Testis (tissue), 2 donors: ENCODE measurements at regions not wholly inside any gene's neighbourhood (a gene's known extent, or its start where the extent isn't known, plus 50 kb on each side); places are given as distances from the start of the nearest gene placed in this dataset.

Experiments
- DNase-seq: peaks from one replicate; pipeline ENCODE4 v3.0.0-alpha.2; 2019
- H3K27ac ChIP-seq, 2 donors: fragments of 200-600 bp; sonication (generic); one replicate each; pipeline ENCODE4 v1.5.1; 2019
- H3K27me3 ChIP-seq: fragments of 200-600 bp; sonication (generic); one replicate; pipeline ENCODE4 v1.5.1; 2019
- H3K36me3 ChIP-seq: fragments of 200-600 bp; sonication (generic); one replicate; pipeline ENCODE4 v1.5.1; 2017; ENCODE audit warnings: low read depth; ENCODE audit errors: missing control alignments
- H3K4me1 ChIP-seq: fragments of 200-600 bp; sonication (generic); one replicate; pipeline ENCODE4 v1.5.1; 2019
- H3K4me3 ChIP-seq, 2 donors: fragments of 200-600 bp; sonication (generic); one replicate each; pipeline ENCODE4 v1.5.1; 2017 to 2019
- H3K9me3 ChIP-seq: fragments of 200-600 bp; sonication (generic); one replicate; pipeline ENCODE4 v1.5.1; 2017
- POLR2A ChIP-seq: fragments of 450-650 bp; IDR thresholded peaks from one replicate; pipeline ENCODE4 v1.6.1; 2017; ENCODE audit warnings: antibody characterized with exemption, mild to moderate bottlenecking, moderate library complexity
- WGBS, 2 donors: methylation state at CpG; one replicate each; pipeline ENCODE4 v1.1.5; 2018; 5-methylcytosine and 5-hydroxymethylcytosine counted together
- intact Hi-C: fragments of 100-400 bp; cut with DNase I; formaldehyde crosslinking; loops from one replicate; pipeline ENCODE4 v1.15.1; 2023; ENCODE audit warnings: low total_unique reads
- TF ChIP-seq, protein P1 (sequence below), 3 experiments: fragments of 450-650 bp in 2 of 3; fragments of 200-600 bp in 1 of 3; sonication (generic) in 1 of 3; IDR thresholded peaks; one replicate each; pipeline ENCODE4 v1.5.1; 2016 to 2019; ENCODE audit warnings: antibody characterized with exemption in 3 of 3, mild to moderate bottlenecking in 2 of 3, moderate library complexity in 1 of 3

DNA sequence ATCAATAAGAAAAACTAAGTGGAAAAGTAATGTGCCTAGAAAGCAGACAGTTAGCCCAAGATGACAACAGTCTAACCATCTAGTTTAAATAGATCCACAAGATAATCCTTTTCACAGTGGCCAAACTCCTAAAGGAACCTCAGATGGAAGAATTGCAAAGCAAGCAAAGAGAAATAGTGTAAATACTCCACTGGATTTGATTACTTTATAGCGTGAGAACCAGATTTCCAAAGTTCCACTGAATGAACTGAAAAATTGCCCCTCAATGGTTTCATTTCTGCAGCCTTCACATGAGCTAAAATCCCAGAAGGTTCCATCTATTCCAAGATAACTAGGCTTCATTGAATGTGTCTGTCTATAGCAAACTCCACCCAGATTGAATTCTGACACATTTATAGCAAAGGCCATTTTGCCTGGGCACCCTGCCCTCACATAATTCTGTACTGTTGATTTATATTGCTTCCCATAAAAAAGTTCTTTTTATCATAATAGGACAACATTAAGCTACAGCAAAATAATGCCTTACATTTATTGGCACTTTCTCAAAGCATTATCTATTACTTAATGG, 129.7 kb upstream of the THBS1 start:
- H3K27me3 ChIP-seq, result no peaks in the 10 kb centered on the region
- WGBS, 2 donors, result 80 to 100% methylated on average over 1 of the region's 1 CpG
- H3K27ac ChIP-seq, result no peak overlapping the region
- H3K36me3 ChIP-seq, result no peaks in the 10 kb centered on the region
- H3K4me1 ChIP-seq, result peaks cover 5% of the 10 kb centered on the region
- H3K4me3 ChIP-seq, result no peak overlapping the region
- H3K9me3 ChIP-seq, result no peaks in the 10 kb centered on the region
- intact Hi-C loops, result no loop called here
- TF ChIP-seq POLR2A, result no peak
- TF ChIP-seq, protein P1, sequence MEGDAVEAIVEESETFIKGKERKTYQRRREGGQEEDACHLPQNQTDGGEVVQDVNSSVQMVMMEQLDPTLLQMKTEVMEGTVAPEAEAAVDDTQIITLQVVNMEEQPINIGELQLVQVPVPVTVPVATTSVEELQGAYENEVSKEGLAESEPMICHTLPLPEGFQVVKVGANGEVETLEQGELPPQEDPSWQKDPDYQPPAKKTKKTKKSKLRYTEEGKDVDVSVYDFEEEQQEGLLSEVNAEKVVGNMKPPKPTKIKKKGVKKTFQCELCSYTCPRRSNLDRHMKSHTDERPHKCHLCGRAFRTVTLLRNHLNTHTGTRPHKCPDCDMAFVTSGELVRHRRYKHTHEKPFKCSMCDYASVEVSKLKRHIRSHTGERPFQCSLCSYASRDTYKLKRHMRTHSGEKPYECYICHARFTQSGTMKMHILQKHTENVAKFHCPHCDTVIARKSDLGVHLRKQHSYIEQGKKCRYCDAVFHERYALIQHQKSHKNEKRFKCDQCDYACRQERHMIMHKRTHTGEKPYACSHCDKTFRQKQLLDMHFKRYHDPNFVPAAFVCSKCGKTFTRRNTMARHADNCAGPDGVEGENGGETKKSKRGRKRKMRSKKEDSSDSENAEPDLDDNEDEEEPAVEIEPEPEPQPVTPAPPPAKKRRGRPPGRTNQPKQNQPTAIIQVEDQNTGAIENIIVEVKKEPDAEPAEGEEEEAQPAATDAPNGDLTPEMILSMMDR (IDR thresholded peaks at IDR 0.05), result no peak
- DNase-seq, result no peak

DNA sequence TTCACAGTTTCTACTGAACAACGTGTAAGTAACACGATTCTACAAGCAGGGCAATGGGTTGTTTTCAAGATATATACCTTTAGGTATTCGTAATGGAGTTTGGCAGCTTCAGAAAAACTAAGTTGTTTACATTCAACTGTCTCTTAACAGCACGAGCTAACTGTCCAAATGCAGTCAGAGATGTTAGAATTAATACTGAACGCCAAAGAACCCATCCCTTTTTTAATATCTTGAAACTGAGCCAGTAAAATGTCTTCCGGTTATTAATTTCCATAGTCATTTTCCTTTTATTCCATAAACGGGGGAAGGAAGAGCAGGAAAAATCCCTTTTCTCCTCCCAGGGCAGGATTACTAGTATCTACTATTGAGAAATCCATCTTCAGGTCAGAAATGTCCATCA, 129.0 kb upstream of the THBS1 start:
- no peaks in the 10 kb centered on the region for H3K36me3 ChIP-seq
- intact Hi-C loops, result no loop called here
- H3K9me3 ChIP-seq, result no peaks in the 10 kb centered on the region
- TF ChIP-seq, protein P1 (IDR thresholded peaks at IDR 0.05), result no peak
- TF ChIP-seq POLR2A, result no peak
- peaks cover 5% of the 10 kb centered on the region for H3K4me1 ChIP-seq
- no peaks in the 10 kb centered on the region for H3K27me3 ChIP-seq
- H3K27ac ChIP-seq, result no peak overlapping the region
- DNase-seq, result no peak
- 62 to 82% methylated on average over 7 of the region's 7 CpGs for WGBS, 2 donors
- H3K4me3 ChIP-seq, result no peak overlapping the region

DNA sequence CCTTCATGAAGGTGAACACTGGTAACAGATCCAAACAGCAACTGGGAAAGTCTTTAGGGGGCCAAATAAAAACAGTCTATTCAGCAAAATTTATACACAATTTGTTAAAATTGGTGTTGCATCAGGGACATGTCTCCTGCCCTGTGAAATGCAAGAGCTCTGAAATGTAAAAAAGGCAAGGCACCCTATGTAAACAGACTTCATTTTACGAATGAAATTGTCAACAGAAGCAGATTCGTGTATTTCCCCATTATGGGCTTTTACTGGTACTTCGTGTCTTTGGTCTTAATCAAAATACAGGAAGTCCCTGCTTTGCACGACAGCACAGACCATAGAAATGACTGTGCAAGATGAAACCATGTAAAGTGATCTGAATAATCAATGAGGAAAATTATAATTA, 127.3 kb upstream of the THBS1 start:
- H3K27ac ChIP-seq, result no peak overlapping the region
- intact Hi-C loops, result no loop called here
- TF ChIP-seq, protein P1 (IDR thresholded peaks at IDR 0.05), result no peak
- no peak for TF ChIP-seq POLR2A
- no peaks in the 10 kb centered on the region for H3K36me3 ChIP-seq
- WGBS, 2 donors, result 75 to 80% methylated on average over 4 of the region's 4 CpGs
- no peak overlapping the region for H3K4me3 ChIP-seq
- H3K4me1 ChIP-seq, result peaks cover 5% of the 10 kb centered on the region
- H3K27me3 ChIP-seq, result no peaks in the 10 kb centered on the region
- H3K9me3 ChIP-seq, result no peaks in the 10 kb centered on the region
- DNase-seq, result no peak

DNA sequence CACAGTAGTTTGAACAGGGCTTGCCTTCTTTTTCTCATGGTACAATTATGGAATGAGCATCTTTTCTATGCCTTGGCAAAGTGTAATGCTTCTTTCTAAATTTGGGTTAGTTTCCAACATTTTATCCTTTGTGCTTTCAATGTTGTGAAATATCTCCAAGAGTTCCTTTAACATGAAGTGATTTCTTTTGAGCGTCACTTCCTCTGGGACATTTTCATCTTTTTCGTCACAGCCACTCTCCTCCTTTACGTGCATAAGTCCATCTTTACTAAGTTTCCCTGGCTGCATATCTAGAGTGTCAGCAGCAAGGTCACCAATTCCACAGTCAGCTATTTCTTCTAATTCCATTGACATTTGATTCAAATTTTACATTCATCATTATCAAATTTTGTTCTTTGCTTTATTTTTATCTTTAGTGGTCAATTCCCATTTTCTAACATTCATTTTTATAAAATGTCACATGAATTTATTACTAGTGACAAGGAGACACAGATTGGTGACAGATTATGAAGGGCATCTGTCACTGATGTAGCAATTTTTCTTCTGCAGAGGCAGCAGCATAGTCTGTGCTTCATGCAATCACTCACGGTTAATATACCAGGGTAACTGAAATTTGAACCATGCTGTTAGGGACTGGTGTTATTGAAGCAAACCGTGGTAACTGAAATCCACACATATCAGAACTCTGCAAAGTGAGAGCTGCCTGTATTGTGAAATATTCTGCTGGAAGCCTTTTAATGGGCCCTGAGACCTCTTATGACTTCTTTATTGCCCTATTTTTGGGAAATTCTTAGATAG, 126.5 kb upstream of the THBS1 start:
- WGBS, 2 donors, result 68 to 74% methylated on average over 5 of the region's 5 CpGs
- intact Hi-C loops, result no loop called here
- TF ChIP-seq, protein P1 (IDR thresholded peaks at IDR 0.05), result no peak
- TF ChIP-seq POLR2A, result no peak
- H3K9me3 ChIP-seq, result no peaks in the 10 kb centered on the region
- DNase-seq, result no peak
- peaks cover 5% of the 10 kb centered on the region for H3K4me1 ChIP-seq
- no peak overlapping the region for H3K27ac ChIP-seq
- no peaks in the 10 kb centered on the region for H3K36me3 ChIP-seq
- H3K27me3 ChIP-seq, result no peaks in the 10 kb centered on the region
- no peak overlapping the region for H3K4me3 ChIP-seq
